OCI-LY7 (cell line): ENCODE measurements at regions not wholly inside any gene's neighbourhood (a gene's known extent, or its start where the extent isn't known, plus 50 kb on each side); places are given as distances from the start of the nearest gene placed in this dataset.

Experiments
- EZH2phosphoT487 ChIP-seq: fragments of 200-600 bp; sonication (generic); IDR thresholded peaks from 2 replicates; pipeline ENCODE4 v1.6.1; 2018; ENCODE audit warnings: low read depth, borderline replicate concordance, mild to moderate bottlenecking, mixed run types, antibody characterized with exemption, low read length, moderate library complexity, mixed read lengths
- TF ChIP-seq, protein P1 (sequence below): fragments of 200-600 bp; sonication (generic); conservative IDR thresholded peaks from 2 replicates; pipeline ENCODE4 v1.5.1; 2014; ENCODE audit warnings: mild to moderate bottlenecking, antibody characterized with exemption, low read length, moderate library complexity, mixed read lengths

DNA sequence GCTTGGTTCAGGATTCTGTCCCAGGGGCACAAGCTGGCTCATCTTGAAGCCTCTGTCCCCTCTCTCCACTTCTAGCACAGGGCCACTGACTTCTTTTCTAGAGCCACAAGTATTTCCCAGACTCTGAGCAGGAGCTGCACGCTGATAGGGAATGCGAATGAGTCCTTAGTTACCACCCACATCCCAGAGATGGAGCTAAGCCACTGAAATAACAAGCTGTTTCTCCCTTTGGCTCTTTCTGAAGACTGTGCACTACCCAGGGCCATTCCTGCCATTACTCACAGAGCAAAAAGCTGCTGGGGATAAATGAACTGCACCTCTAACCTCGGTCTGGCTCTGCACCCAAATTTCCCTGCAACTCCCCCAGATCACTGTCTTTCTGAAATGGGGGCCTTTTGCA, 70.6 kb downstream of the TSN start:
- TF ChIP-seq, protein P1, sequence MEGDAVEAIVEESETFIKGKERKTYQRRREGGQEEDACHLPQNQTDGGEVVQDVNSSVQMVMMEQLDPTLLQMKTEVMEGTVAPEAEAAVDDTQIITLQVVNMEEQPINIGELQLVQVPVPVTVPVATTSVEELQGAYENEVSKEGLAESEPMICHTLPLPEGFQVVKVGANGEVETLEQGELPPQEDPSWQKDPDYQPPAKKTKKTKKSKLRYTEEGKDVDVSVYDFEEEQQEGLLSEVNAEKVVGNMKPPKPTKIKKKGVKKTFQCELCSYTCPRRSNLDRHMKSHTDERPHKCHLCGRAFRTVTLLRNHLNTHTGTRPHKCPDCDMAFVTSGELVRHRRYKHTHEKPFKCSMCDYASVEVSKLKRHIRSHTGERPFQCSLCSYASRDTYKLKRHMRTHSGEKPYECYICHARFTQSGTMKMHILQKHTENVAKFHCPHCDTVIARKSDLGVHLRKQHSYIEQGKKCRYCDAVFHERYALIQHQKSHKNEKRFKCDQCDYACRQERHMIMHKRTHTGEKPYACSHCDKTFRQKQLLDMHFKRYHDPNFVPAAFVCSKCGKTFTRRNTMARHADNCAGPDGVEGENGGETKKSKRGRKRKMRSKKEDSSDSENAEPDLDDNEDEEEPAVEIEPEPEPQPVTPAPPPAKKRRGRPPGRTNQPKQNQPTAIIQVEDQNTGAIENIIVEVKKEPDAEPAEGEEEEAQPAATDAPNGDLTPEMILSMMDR: no peak
- TF ChIP-seq EZH2phosphoT487: no peak
